ENCODE measurements at regions not wholly inside any gene's neighbourhood (a gene's known extent, or its start where the extent isn't known, plus 50 kb on each side); places are given as distances from the start of the nearest gene placed in this dataset.

DNA sequence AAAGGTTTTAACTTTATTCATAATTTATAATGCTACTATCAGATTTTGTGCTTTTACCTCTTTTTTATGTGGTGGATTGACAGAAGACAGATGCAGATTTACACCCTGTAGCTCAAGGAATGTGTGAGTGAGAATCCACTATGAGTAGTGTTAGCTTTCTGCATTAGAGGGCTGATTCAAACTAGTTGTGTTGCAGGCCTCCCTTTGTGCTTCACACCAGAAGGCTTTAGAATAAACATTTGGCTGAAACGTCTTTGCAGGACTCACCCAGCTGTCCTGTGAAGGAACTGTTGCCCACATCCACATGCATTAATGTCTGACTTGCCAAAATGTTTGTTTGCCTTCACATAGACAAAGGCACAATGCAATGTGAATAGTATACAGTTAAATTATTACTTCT, 127.0 kb downstream of the PCDH7 start:
- H3F3A ChIP-seq (ENCODE audit: low read depth): no peaks in the 10 kb centered on the region
- H3K27me3 ChIP-seq (ENCODE audit: insufficient read depth, low read length, poor library complexity, severe bottlenecking): no peaks in the 10 kb centered on the region
- no peaks in the 10 kb centered on the region for H3K9me3 ChIP-seq (ENCODE audit: insufficient read depth, low read depth, low read length)
- no peak overlapping the region for H3K4me2 ChIP-seq (ENCODE audit: low read depth, low read length, poor library complexity, severe bottlenecking)
- TF ChIP-seq EZH2phosphoT487 (IDR thresholded peaks at IDR 0.05; ENCODE audit: borderline replicate concordance): no peak
- TF ChIP-seq, protein P1, sequence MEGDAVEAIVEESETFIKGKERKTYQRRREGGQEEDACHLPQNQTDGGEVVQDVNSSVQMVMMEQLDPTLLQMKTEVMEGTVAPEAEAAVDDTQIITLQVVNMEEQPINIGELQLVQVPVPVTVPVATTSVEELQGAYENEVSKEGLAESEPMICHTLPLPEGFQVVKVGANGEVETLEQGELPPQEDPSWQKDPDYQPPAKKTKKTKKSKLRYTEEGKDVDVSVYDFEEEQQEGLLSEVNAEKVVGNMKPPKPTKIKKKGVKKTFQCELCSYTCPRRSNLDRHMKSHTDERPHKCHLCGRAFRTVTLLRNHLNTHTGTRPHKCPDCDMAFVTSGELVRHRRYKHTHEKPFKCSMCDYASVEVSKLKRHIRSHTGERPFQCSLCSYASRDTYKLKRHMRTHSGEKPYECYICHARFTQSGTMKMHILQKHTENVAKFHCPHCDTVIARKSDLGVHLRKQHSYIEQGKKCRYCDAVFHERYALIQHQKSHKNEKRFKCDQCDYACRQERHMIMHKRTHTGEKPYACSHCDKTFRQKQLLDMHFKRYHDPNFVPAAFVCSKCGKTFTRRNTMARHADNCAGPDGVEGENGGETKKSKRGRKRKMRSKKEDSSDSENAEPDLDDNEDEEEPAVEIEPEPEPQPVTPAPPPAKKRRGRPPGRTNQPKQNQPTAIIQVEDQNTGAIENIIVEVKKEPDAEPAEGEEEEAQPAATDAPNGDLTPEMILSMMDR (conservative IDR thresholded peaks at IDR 0.05; ENCODE audit: low read length): no peak
- no peaks in the 10 kb centered on the region for H3K9me2 ChIP-seq (replicated peaks; ENCODE audit: low read depth, low read length)
- no peak overlapping the region for H3K4me3 ChIP-seq (ENCODE audit: low read length, poor library complexity, severe bottlenecking)
- no peaks in the 10 kb centered on the region for H3K36me3 ChIP-seq (ENCODE audit: insufficient read depth, low read length)
- no peaks in the 10 kb centered on the region for H3K4me1 ChIP-seq (ENCODE audit: insufficient read depth, low read length, poor library complexity, severe bottlenecking)
- no peak overlapping the region for H2AFZ ChIP-seq (ENCODE audit: low read length)
- no peaks in the 10 kb centered on the region for H4K20me1 ChIP-seq (ENCODE audit: insufficient read depth, low read length, poor library complexity, severe bottlenecking)
- H3K9ac ChIP-seq (ENCODE audit: low read depth, low read length, poor library complexity, severe bottlenecking): no peak overlapping the region
- H3K79me2 ChIP-seq (ENCODE audit: insufficient read depth, low read length): no peaks in the 10 kb centered on the region

DNA sequence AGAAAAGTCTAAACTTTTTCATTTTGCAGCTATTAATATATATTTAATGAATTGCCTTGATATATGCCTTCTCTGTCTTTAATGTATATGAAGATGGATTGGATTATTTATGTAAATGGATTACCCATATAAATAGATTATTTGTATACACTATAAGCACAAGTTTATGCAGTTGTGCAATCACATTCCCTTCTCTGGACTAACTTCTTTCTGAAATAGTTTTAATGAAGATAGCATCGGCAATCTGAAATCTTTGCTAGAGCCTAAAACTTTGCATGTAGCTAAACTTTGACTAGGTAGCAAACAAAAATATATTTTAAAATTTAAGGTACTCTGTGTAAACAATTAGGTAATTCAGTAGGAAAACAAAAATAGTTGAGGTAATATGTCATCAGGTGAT, 127.8 kb downstream of the PCDH7 start:
- Histone ChIP-seq H3K9ac (ENCODE audit: low read depth, low read length, poor library complexity, severe bottlenecking) (no peak overlapping the region), H3K4me3 (ENCODE audit: low read length, poor library complexity, severe bottlenecking) (no peak overlapping the region), H4K20me1 (ENCODE audit: insufficient read depth, low read length, poor library complexity, severe bottlenecking) (no peaks in the 10 kb centered on the region), H3K79me2 (ENCODE audit: insufficient read depth, low read length) (no peaks in the 10 kb centered on the region), H2AFZ (ENCODE audit: low read length) (no peak overlapping the region), H3K4me2 (ENCODE audit: low read depth, low read length, poor library complexity, severe bottlenecking) (no peak overlapping the region), H3K36me3 (ENCODE audit: insufficient read depth, low read length) (no peaks in the 10 kb centered on the region), H3K9me3 (ENCODE audit: insufficient read depth, low read depth, low read length) (no peaks in the 10 kb centered on the region), H3K27me3 (ENCODE audit: insufficient read depth, low read length, poor library complexity, severe bottlenecking) (no peaks in the 10 kb centered on the region), H3K4me1 (ENCODE audit: insufficient read depth, low read length, poor library complexity, severe bottlenecking) (no peaks in the 10 kb centered on the region), H3K9me2 (replicated peaks; ENCODE audit: low read depth, low read length) (no peaks in the 10 kb centered on the region), H3F3A (ENCODE audit: low read depth) (no peaks in the 10 kb centered on the region)
- TF ChIP-seq, protein P1 (conservative IDR thresholded peaks at IDR 0.05; ENCODE audit: low read length): no peak
- no peak for TF ChIP-seq EZH2phosphoT487 (IDR thresholded peaks at IDR 0.05; ENCODE audit: borderline replicate concordance)

DNA sequence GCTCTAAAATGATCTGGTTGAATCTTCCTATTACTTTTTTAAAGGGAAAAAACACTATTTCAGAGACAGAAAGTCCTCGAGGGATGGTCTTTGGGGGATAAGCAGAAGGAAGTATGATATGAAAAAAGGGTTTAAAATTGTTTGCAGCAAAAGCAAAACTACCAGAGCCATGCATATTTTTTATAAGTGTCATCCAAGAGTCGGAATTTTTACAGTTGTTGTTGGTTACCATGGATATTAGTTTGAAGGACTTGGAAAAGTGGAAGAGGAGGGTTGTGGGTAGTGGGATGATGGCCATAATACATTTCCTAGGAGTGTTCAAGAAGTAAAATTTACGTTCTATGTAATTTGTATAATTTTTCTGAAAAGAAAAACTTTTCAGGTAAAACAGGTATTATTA, 134.4 kb downstream of the PCDH7 start:
- Histone ChIP-seq H3K9ac (ENCODE audit: low read depth, low read length, poor library complexity, severe bottlenecking) (no peak overlapping the region), H3K4me1 (ENCODE audit: insufficient read depth, low read length, poor library complexity, severe bottlenecking) (no peaks in the 10 kb centered on the region), H2AFZ (ENCODE audit: low read length) (no peak overlapping the region), H3K9me2 (replicated peaks; ENCODE audit: low read depth, low read length) (no peaks in the 10 kb centered on the region), H3F3A (ENCODE audit: low read depth) (no peaks in the 10 kb centered on the region), H3K27me3 (ENCODE audit: insufficient read depth, low read length, poor library complexity, severe bottlenecking) (no peaks in the 10 kb centered on the region), H3K36me3 (ENCODE audit: insufficient read depth, low read length) (no peaks in the 10 kb centered on the region), H3K9me3 (ENCODE audit: insufficient read depth, low read depth, low read length) (no peaks in the 10 kb centered on the region), H3K4me2 (ENCODE audit: low read depth, low read length, poor library complexity, severe bottlenecking) (no peak overlapping the region), H3K79me2 (ENCODE audit: insufficient read depth, low read length) (no peaks in the 10 kb centered on the region), H4K20me1 (ENCODE audit: insufficient read depth, low read length, poor library complexity, severe bottlenecking) (no peaks in the 10 kb centered on the region), H3K4me3 (ENCODE audit: low read length, poor library complexity, severe bottlenecking) (no peak overlapping the region)
- TF ChIP-seq EZH2phosphoT487 (IDR thresholded peaks at IDR 0.05; ENCODE audit: borderline replicate concordance): no peak
- TF ChIP-seq, protein P1 (conservative IDR thresholded peaks at IDR 0.05; ENCODE audit: low read length): no peak

Data from Loucy (cell line).